ENCODE measurements at regions not wholly inside any gene's neighbourhood (a gene's known extent, or its start where the extent isn't known, plus 50 kb on each side); places are given as distances from the start of the nearest gene placed in this dataset.

- TF ChIP-seq GATA2 (IDR thresholded peaks at IDR 0.05; ENCODE audit: low read depth, low read length), result no peak
- no peak for TF ChIP-seq GATA3 (IDR thresholded peaks at IDR 0.05; ENCODE audit: low read depth, low read length)
Measured at GRCh38 chr5:124192716-124193115, 553.7 kb downstream of the ZNF608 start.

- TF ChIP-seq GATA2 (IDR thresholded peaks at IDR 0.05; ENCODE audit: low read depth, low read length), result no peak
- no peak for TF ChIP-seq GATA3 (IDR thresholded peaks at IDR 0.05; ENCODE audit: low read depth, low read length)
Measured at GRCh38 chr5:124185716-124186115, 560.7 kb downstream of the ZNF608 start.

GRCh38 chr5:124182133-124182532, 564.3 kb downstream of the ZNF608 start:
- no peak for TF ChIP-seq GATA3 (IDR thresholded peaks at IDR 0.05; ENCODE audit: low read depth, low read length)
- TF ChIP-seq GATA2 (IDR thresholded peaks at IDR 0.05; ENCODE audit: low read depth, low read length), result no peak

- TF ChIP-seq GATA3 (IDR thresholded peaks at IDR 0.05; ENCODE audit: low read depth, low read length), result no peak
- no peak for TF ChIP-seq GATA2 (IDR thresholded peaks at IDR 0.05; ENCODE audit: low read depth, low read length)
Measured at GRCh38 chr5:124180875-124181461, 565.5 kb downstream of the ZNF608 start.

GRCh38 chr5:124180299-124180874, 566.1 kb downstream of the ZNF608 start:
- TF ChIP-seq GATA2 (IDR thresholded peaks at IDR 0.05; ENCODE audit: low read depth, low read length) (no peak), GATA3 (IDR thresholded peaks at IDR 0.05; ENCODE audit: low read depth, low read length) (no peak)

- TF ChIP-seq GATA2 (IDR thresholded peaks at IDR 0.05; ENCODE audit: low read depth, low read length) (no peak), GATA3 (IDR thresholded peaks at IDR 0.05; ENCODE audit: low read depth, low read length) (no peak)
Measured at GRCh38 chr5:124179819-124180218, 566.6 kb downstream of the ZNF608 start.

GRCh38 chr5:124178050-124178449, 568.4 kb downstream of the ZNF608 start:
- TF ChIP-seq GATA3 (IDR thresholded peaks at IDR 0.05; ENCODE audit: low read depth, low read length), result no peak
- TF ChIP-seq GATA2 (IDR thresholded peaks at IDR 0.05; ENCODE audit: low read depth, low read length), result no peak

- TF ChIP-seq GATA3 (IDR thresholded peaks at IDR 0.05; ENCODE audit: low read depth, low read length) (no peak), GATA2 (IDR thresholded peaks at IDR 0.05; ENCODE audit: low read depth, low read length) (no peak)
Measured at GRCh38 chr5:124176692-124177091, 569.7 kb downstream of the ZNF608 start.

GRCh38 chr5:124173386-124173785, 573.1 kb downstream of the ZNF608 start:
- TF ChIP-seq GATA3 (IDR thresholded peaks at IDR 0.05; ENCODE audit: low read depth, low read length) (no peak), GATA2 (IDR thresholded peaks at IDR 0.05; ENCODE audit: low read depth, low read length) (no peak)

GRCh38 chr5:124172389-124173003, 573.9 kb downstream of the ZNF608 start:
- TF ChIP-seq GATA2 (IDR thresholded peaks at IDR 0.05; ENCODE audit: low read depth, low read length) (no peak), GATA3 (IDR thresholded peaks at IDR 0.05; ENCODE audit: low read depth, low read length) (no peak)

- TF ChIP-seq GATA3 (IDR thresholded peaks at IDR 0.05; ENCODE audit: low read depth, low read length), result no peak
- no peak for TF ChIP-seq GATA2 (IDR thresholded peaks at IDR 0.05; ENCODE audit: low read depth, low read length)
Measured at GRCh38 chr5:124162767-124163532, 583.5 kb downstream of the ZNF608 start.

GRCh38 chr5:124161266-124161665, 585.2 kb downstream of the ZNF608 start:
- TF ChIP-seq GATA3 (IDR thresholded peaks at IDR 0.05; ENCODE audit: low read depth, low read length) (no peak), GATA2 (IDR thresholded peaks at IDR 0.05; ENCODE audit: low read depth, low read length) (no peak)

GRCh38 chr5:124160265-124160664, 586.2 kb downstream of the ZNF608 start:
- TF ChIP-seq GATA3 (IDR thresholded peaks at IDR 0.05; ENCODE audit: low read depth, low read length), result no peak
- TF ChIP-seq GATA2 (IDR thresholded peaks at IDR 0.05; ENCODE audit: low read depth, low read length), result no peak

- TF ChIP-seq GATA2 (IDR thresholded peaks at IDR 0.05; ENCODE audit: low read depth, low read length), result no peak
- TF ChIP-seq GATA3 (IDR thresholded peaks at IDR 0.05; ENCODE audit: low read depth, low read length), result no peak
Measured at GRCh38 chr5:124157320-124157719, 589.1 kb downstream of the ZNF608 start.

Measured in SH-SY5Y (cell line).